ENCODE measurements at regions not wholly inside any gene's neighbourhood (a gene's known extent, or its start where the extent isn't known, plus 50 kb on each side); places are given as distances from the start of the nearest gene placed in this dataset.
"Not testable (repeated sequence)": the region's sequence is repeated elsewhere in the genome, so short reads cannot be mapped to it uniquely, and the experiment has no call there.

DNA sequence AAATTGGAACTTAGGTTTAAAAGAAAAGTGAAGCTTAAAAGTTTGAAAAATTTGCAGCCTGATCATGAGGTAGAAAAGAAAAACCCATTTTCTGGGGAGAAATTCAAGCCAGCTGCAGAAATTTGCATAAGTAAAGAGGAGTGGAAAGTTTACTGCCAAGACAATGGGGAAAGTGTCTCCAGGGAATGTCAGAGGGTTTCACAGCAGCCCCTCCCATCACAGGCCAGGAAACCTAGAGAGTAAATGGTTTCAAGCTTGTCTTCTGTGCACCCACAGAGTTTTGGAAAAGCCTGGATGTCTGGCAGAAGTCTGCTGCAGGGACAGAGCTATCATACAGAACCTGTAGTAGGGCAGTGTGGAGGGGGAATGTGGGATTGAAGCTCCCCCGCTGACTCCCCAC, 254.0 kb upstream of the FSIP2 start:
- no peak for TF ChIP-seq POLR2A (IDR thresholded peaks at IDR 0.05; ENCODE audit: low read depth, low read length)
- DNase-seq (ENCODE audit: insufficient read length, low spot score) = no peak
- no peak for FAIRE-seq

- no peak for FAIRE-seq
- DNase-seq (ENCODE audit: insufficient read length, low spot score) = no peak
These were observed 236.3 kb upstream of the FSIP2 start for GRCh38 chr2:185502351-185502750.

GRCh38 chr2:185507719-185508118, 230.9 kb upstream of the FSIP2 start:
- TF ChIP-seq POLR2A (IDR thresholded peaks at IDR 0.05; ENCODE audit: low read depth, low read length) = no peak
- DNase-seq (ENCODE audit: insufficient read length, low spot score) = no peak

More at GRCh38 chr2:185502351-185502750, 236.3 kb upstream of the FSIP2 start:
- TF ChIP-seq POLR2A (IDR thresholded peaks at IDR 0.05; ENCODE audit: low read depth, low read length) = no peak

DNA sequence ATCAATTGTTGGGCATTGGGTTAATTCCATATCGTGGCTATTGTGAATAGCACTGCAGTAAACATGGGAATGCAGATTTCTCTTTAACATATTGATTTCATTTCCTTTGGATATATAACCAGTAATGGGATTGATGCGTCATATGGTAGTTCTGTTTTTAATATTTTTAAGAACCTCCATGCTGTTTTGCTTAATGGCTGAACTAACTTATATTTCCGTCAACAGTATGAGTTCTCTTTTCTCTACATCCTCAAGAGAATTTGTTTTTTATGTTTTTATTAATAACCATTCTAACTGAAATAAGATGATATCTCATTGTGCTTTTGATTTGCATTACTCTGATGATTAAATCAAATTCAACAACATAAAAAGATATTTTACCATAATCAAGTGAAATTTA, 228.5 kb upstream of the FSIP2 start:
- no peak for TF ChIP-seq POLR2A (IDR thresholded peaks at IDR 0.05; ENCODE audit: low read depth, low read length)
- no peak for DNase-seq (ENCODE audit: insufficient read length, low spot score)
- FAIRE-seq = no peak

More at GRCh38 chr2:185507719-185508118, 230.9 kb upstream of the FSIP2 start:
- no peak for FAIRE-seq

GRCh38 chr2:185511925-185512324, 226.7 kb upstream of the FSIP2 start:
- no peak for TF ChIP-seq POLR2A (IDR thresholded peaks at IDR 0.05; ENCODE audit: low read depth, low read length)
- DNase-seq (ENCODE audit: insufficient read length, low spot score) (no peak), FAIRE-seq (no peak)

DNA sequence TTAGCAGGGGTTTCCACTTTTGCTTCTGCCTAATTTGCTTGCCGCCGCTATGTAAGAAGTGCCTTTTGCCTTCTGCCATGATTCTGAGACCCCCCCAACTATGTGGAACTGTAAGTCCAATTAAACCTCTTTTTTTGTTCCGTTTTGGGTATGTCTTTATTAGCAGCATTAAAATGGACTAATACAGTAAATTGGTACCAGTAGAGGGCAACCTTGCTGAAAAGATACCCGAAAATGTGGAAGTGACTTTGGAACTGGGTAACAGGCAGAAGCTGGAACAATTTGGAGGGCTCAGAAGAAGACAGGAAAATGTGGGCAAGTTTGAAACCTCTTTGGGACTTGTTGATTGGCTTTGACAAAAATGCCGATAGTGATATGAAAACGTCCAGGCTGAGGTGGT, 216.1 kb upstream of the FSIP2 start:
- no peak for DNase-seq (ENCODE audit: insufficient read length, low spot score)

GRCh38 chr2:185524242-185524641, 214.4 kb upstream of the FSIP2 start:
- not testable (repeated sequence) for FAIRE-seq; DNase-seq (ENCODE audit: insufficient read length, low spot score)

More for the DNA sequence above, 216.1 kb upstream of the FSIP2 start:
- no peak for FAIRE-seq
- no peak for TF ChIP-seq POLR2A (IDR thresholded peaks at IDR 0.05; ENCODE audit: low read depth, low read length)

DNA sequence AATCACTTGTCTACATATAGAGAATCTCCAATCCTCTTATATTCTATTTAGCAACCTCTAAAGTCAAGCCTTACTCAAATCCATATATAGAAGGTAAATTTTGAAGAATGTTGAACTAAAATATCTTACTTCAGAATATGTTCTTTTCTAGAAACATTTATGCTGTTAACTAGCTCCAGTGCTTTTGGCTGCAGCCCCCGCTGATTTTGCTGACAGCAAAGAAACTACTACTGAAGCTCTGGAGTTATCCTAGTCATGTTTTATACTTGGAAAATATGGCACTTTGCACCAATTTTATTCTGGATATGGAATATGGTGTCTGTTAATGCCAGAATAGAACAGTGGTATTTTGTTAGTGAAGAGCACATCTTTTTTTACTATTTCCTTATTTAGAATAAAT, 212.4 kb upstream of the FSIP2 start:
- FAIRE-seq = no peak
- no peak for TF ChIP-seq POLR2A (IDR thresholded peaks at IDR 0.05; ENCODE audit: low read depth, low read length)
- DNase-seq (ENCODE audit: insufficient read length, low spot score) = no peak

DNA sequence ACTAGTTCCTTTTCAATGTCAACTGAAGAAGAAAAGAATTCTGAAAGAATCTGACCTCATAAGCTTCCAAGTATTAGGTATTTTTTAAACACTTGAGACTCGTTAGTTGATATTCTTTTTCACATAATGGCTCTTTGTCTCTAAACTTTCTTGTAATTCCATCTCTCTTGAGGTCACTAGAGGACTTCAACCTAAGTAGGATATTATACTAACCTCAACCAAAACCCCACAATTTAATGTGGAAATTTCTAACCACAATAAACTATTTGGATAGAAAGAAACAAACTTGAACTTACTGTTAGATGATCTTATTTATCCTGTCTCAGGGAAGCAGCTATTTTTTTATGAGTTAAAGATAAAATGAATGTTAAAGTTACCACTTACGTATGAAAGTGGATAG, 206.9 kb upstream of the FSIP2 start:
- no peak for TF ChIP-seq POLR2A (IDR thresholded peaks at IDR 0.05; ENCODE audit: low read depth, low read length)
- DNase-seq (ENCODE audit: insufficient read length, low spot score) (no peak), FAIRE-seq (no peak)

GRCh38 chr2:185537689-185538088, 200.9 kb upstream of the FSIP2 start:
- no peak for TF ChIP-seq POLR2A (IDR thresholded peaks at IDR 0.05; ENCODE audit: low read depth, low read length)
- no peak for DNase-seq (ENCODE audit: insufficient read length, low spot score)
- no peak for FAIRE-seq

GRCh38 chr2:185567196-185567595, 171.4 kb upstream of the FSIP2 start:
- DNase-seq (ENCODE audit: insufficient read length, low spot score) (no peak), FAIRE-seq (no peak)
- no peak for TF ChIP-seq POLR2A (IDR thresholded peaks at IDR 0.05; ENCODE audit: low read depth, low read length)

- no peak for TF ChIP-seq POLR2A (IDR thresholded peaks at IDR 0.05; ENCODE audit: low read depth, low read length)
- FAIRE-seq = no peak
- no peak for DNase-seq (ENCODE audit: insufficient read length, low spot score)
These were observed 170.7 kb upstream of the FSIP2 start for GRCh38 chr2:185567940-185568339.

- DNase-seq (ENCODE audit: insufficient read length, low spot score) (no peak), FAIRE-seq (no peak)
- TF ChIP-seq POLR2A (IDR thresholded peaks at IDR 0.05; ENCODE audit: low read depth, low read length) = no peak
These were observed 160.3 kb upstream of the FSIP2 start for GRCh38 chr2:185578322-185578721.

GRCh38 chr2:185583058-185583816, 155.4 kb upstream of the FSIP2 start:
- DNase-seq (ENCODE audit: insufficient read length, low spot score) (peak; percentile 44), FAIRE-seq (peak; percentile 99)
- no peak for TF ChIP-seq POLR2A (IDR thresholded peaks at IDR 0.05; ENCODE audit: low read depth, low read length)

GRCh38 chr2:185585165-185585564, 153.4 kb upstream of the FSIP2 start:
- FAIRE-seq; DNase-seq (ENCODE audit: insufficient read length, low spot score): not testable (repeated sequence)

GRCh38 chr2:185591276-185591675, 147.3 kb upstream of the FSIP2 start:
- not testable (repeated sequence) for FAIRE-seq; DNase-seq (ENCODE audit: insufficient read length, low spot score)
